IMR-90 (cell line): ENCODE measurements at regions not wholly inside any gene's neighbourhood (a gene's known extent, or its start where the extent isn't known, plus 50 kb on each side); places are given as distances from the start of the nearest gene placed in this dataset.

Experiments
- ATAC-seq: fragments of 200-7000 bp; cut with Tn5 transposase; 2 replicates; pipeline ENCODE4 v1.9.1; 2020; ENCODE audit warnings: low read depth, mild to moderate bottlenecking, moderate library complexity
- BruUV-seq: library from RNA; stranded (reverse); fragments of 400-500 nt; replicated peaks from 2 replicates; lab custom pipeline; 2021; lab: Mats Ljungman, UMichigan
- CTCF ChIA-PET: fragments of 300-600 bp; formaldehyde crosslinking; extraction: SDS; loops from one replicate; lab custom pipeline; 2021; ENCODE audit warnings: antibody characterized with exemption; lab: Yijun Ruan, JAX
- POLR2A ChIA-PET: fragments of 300-600 bp; sonication (Branson Sonifier 250); formaldehyde crosslinking; loops from one replicate; lab custom pipeline; 2022; ENCODE audit warnings: antibody characterized with exemption; ENCODE audit not compliant: unreplicated experiment; lab: Charles Lee
- DNase-seq: peaks from one replicate; pipeline ENCODE4 v3.0.0; 2013
- H2AFZ ChIP-seq: replicated peaks from 2 replicates; pipeline ENCODE3; 2013; ENCODE audit warnings: low read length, mild to moderate bottlenecking; ENCODE audit not compliant: poor library complexity
- H2AK5ac ChIP-seq: 2 replicates; pipeline ENCODE4 v1.6.1; 2013; ENCODE audit warnings: low read depth, low read length, inconsistent platforms
- H2AK9ac ChIP-seq: replicated peaks from 2 replicates; pipeline ENCODE3; 2013; ENCODE audit warnings: mild to moderate bottlenecking, low read depth, low read length, moderate library complexity; ENCODE audit not compliant: poor library complexity
- H2BK120ac ChIP-seq: 2 replicates; pipeline ENCODE4 v1.6.1; 2013; ENCODE audit warnings: low read depth, low read length, inconsistent platforms
- H2BK15ac ChIP-seq: 3 replicates; pipeline ENCODE4 v1.6.1; 2013; ENCODE audit warnings: low read depth, low read length, inconsistent platforms
- H2BK20ac ChIP-seq: 2 replicates; pipeline ENCODE4 v1.6.1; 2013; ENCODE audit warnings: low read depth, mild to moderate bottlenecking, inconsistent platforms, low read length, moderate library complexity
- H2BK5ac ChIP-seq: 2 replicates; pipeline ENCODE4 v1.6.1; 2013; ENCODE audit warnings: mild to moderate bottlenecking, low read depth, low read length, inconsistent platforms; ENCODE audit not compliant: poor library complexity, severe bottlenecking
- H3K14ac ChIP-seq: replicated peaks from 2 replicates; pipeline ENCODE4 v1.6.1; 2013; ENCODE audit warnings: low read depth, low read length, inconsistent platforms
- H3K18ac ChIP-seq: 2 replicates; pipeline ENCODE4 v1.6.1; 2013; ENCODE audit warnings: low read depth, low read length, control low read depth
- H3K23ac ChIP-seq: 2 replicates; pipeline ENCODE4 v1.6.1; 2013; ENCODE audit warnings: low read depth, low read length, inconsistent platforms
- H3K27ac ChIP-seq: 2 replicates; pipeline ENCODE4 v1.5.1; 2013; ENCODE audit warnings: mild to moderate bottlenecking, control low read depth, low read length; ENCODE audit not compliant: insufficient read depth
- H3K27me3 ChIP-seq: 2 replicates; pipeline ENCODE4 v1.6.1; 2013; ENCODE audit warnings: low read length; ENCODE audit not compliant: control insufficient read depth, insufficient read depth
- H3K36me3 ChIP-seq: 2 replicates; pipeline ENCODE4 v1.6.1; 2013; ENCODE audit warnings: low read length, mixed read lengths; ENCODE audit not compliant: control insufficient read depth, insufficient read depth
- H3K4ac ChIP-seq: 2 replicates; pipeline ENCODE4 v1.6.1; 2013; ENCODE audit warnings: low read depth, low read length, inconsistent platforms
- H3K4me1 ChIP-seq: 2 replicates; pipeline ENCODE4 v1.6.1; 2013; ENCODE audit warnings: low read length, mixed read lengths; ENCODE audit not compliant: control insufficient read depth, insufficient read depth
- H3K4me2 ChIP-seq: 2 replicates; pipeline ENCODE4 v1.6.1; 2013; ENCODE audit warnings: low read depth, mild to moderate bottlenecking, control low read depth, low read length, moderate library complexity
- H3K4me3 ChIP-seq: 2 replicates; pipeline ENCODE4 v1.5.1; 2013; ENCODE audit warnings: low read depth, mild to moderate bottlenecking, control low read depth, low read length, moderate library complexity; ENCODE audit not compliant: insufficient read depth
- H3K56ac ChIP-seq: 2 replicates; pipeline ENCODE4 v1.6.1; 2013; ENCODE audit warnings: low read length, inconsistent platforms; ENCODE audit not compliant: insufficient read depth; ENCODE audit errors: extremely low read depth
- H3K79me1 ChIP-seq, 2 experiments: 2 replicates each; pipeline ENCODE4 v1.6.1; 2013; ENCODE audit warnings: low read length in 2 of 2, inconsistent platforms in 1 of 2, low read depth in 1 of 2
- H3K9ac ChIP-seq: 2 replicates; pipeline ENCODE4 v1.6.1; 2013; ENCODE audit warnings: low read depth, low read length, control low read depth
- H3K9me1 ChIP-seq: 2 replicates; pipeline ENCODE4 v1.6.1; 2013; ENCODE audit warnings: low read length, inconsistent platforms; ENCODE audit not compliant: insufficient read depth
- H3K9me3 ChIP-seq: 2 replicates; pipeline ENCODE4 v1.6.1; 2013; ENCODE audit warnings: low read length; ENCODE audit not compliant: control insufficient read depth, insufficient read depth
- H4K20me1 ChIP-seq: 2 replicates; pipeline ENCODE4 v1.6.1; 2013; ENCODE audit warnings: low read length, inconsistent platforms; ENCODE audit not compliant: insufficient read depth
- H4K5ac ChIP-seq: 2 replicates; pipeline ENCODE4 v1.6.1; 2013; ENCODE audit warnings: mild to moderate bottlenecking, low read depth, low read length, control low read depth
- H4K8ac ChIP-seq, 2 experiments: 2 replicates each; pipeline ENCODE4 v1.6.1; 2013; ENCODE audit warnings: low read depth in 2 of 2, low read length in 2 of 2, control low read depth in 1 of 2, inconsistent platforms in 1 of 2
- H4K91ac ChIP-seq: 2 replicates; pipeline ENCODE4 v1.6.1; 2013; ENCODE audit warnings: low read depth, low read length, inconsistent platforms; ENCODE audit not compliant: insufficient read depth
- BHLHE40 ChIP-seq: fragments of 150-350 bp; IDR thresholded peaks from 2 replicates; pipeline ENCODE4 v1.6.1; 2016; ENCODE audit warnings: mild to moderate bottlenecking, low read depth, low read length
- CHD1 ChIP-seq: IDR thresholded peaks from 2 replicates; pipeline ENCODE4 v1.6.1; 2012; ENCODE audit warnings: low read depth, low read length, improper control_type of control experiment
- MAZ ChIP-seq: IDR thresholded peaks from 2 replicates; pipeline ENCODE4 v1.6.1; 2012; ENCODE audit warnings: low read depth, mild to moderate bottlenecking, low read length, improper control_type of control experiment, moderate library complexity, borderline replicate concordance
- NFE2L2 ChIP-seq: fragments of 150-350 bp; IDR thresholded peaks from 2 replicates; pipeline ENCODE4 v1.6.1; 2016; ENCODE audit warnings: low read depth, mild to moderate bottlenecking, low read length
- POLR2A ChIP-seq: IDR thresholded peaks from 2 replicates; pipeline ENCODE4 v1.6.1; 2012; ENCODE audit warnings: mild to moderate bottlenecking, low read depth, low read length
- RAD21 ChIP-seq: IDR thresholded peaks from 2 replicates; pipeline ENCODE4 v1.6.1; 2012; ENCODE audit warnings: low read length, improper control_type of control experiment
- RCOR1 ChIP-seq: IDR thresholded peaks from 2 replicates; pipeline ENCODE4 v1.6.1; 2012; ENCODE audit warnings: mild to moderate bottlenecking, low read length, improper control_type of control experiment; ENCODE audit not compliant: insufficient replicate concordance
- RFX5 ChIP-seq: IDR thresholded peaks from 2 replicates; pipeline ENCODE4 v1.8.0; 2012; ENCODE audit warnings: low read depth, mild to moderate bottlenecking, low read length, moderate library complexity
- SMC3 ChIP-seq: fragments of 150-350 bp; IDR thresholded peaks from 2 replicates; pipeline ENCODE4 v1.6.1; 2016; ENCODE audit warnings: low read depth, mild to moderate bottlenecking, antibody characterized with exemption, low read length, moderate library complexity
- WGBS, 2 experiments: methylation state at CpG; one replicate each; pipeline versions ENCODE4 v1.1.5 to v1.1.7; 2013; ENCODE audit warnings: missing lambda C conversion rate in 2 of 2; ENCODE audit not compliant: insufficient read length in 1 of 2; ENCODE audit errors: extremely low coverage in 2 of 2; 5-methylcytosine and 5-hydroxymethylcytosine counted together
- dilution Hi-C: fragments of 300-500 bp; cut with HindIII; formaldehyde crosslinking; loops from one replicate; pipeline ENCODE4 v1.14.3; 2018; ENCODE audit warnings: low sequenced_read_pairs; ENCODE audit not compliant: unreplicated experiment
- in situ Hi-C: fragments of 300-500 bp; cut with MboI; formaldehyde crosslinking; loops from 3 replicates; pipeline ENCODE4 v1.14.3; 2019; ENCODE audit warnings: low sequenced_read_pairs, inconsistent platforms, mixed read lengths
- intact Hi-C: fragments of 100-400 bp; cut with micrococcal nuclease; formaldehyde crosslinking; loops from 2 replicates; pipeline ENCODE4 v1.10.0; 2022
- TF ChIP-seq, protein P1 (sequence below): fragments of 150-350 bp; IDR thresholded peaks from 2 replicates; pipeline ENCODE4 v1.6.1; 2016; ENCODE audit warnings: low read depth, mild to moderate bottlenecking, low read length, moderate library complexity, borderline replicate concordance
- TF ChIP-seq, protein P2 (sequence below): conservative IDR thresholded peaks from 2 replicates; pipeline ENCODE4 v1.5.1; 2012; ENCODE audit warnings: mild to moderate bottlenecking, low read depth, low read length, improper control_type of control experiment

DNA sequence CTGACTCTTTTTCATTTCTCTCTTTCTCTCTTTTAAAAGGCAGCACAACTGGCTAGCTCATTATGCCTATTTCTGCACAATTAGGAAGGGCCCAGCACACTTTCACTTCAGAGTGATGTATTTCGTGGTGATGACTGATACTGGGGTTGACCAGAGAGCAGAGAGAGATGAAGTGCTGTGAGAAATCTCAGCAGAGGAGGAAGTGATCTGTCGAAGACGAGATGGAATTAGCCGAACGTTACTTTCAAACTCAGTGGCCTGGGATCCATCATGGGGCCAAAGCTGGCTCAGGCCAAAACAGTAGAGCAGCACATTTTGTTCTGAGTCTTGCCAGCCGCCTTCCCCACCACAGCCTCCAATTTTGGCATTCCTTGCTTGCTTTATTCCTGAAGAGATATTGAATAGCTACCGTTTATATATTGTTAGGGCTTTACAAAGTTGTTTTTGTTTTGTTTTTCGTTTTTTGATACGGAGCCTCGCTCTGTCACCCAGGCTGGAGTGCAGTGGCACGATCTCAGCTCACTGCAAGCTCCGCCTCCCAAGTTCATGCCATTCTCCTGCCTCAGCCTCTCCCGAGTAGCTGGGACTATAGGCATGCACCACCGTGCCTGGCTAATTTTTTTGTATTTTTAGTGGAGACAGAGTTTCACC is 213.2 kb upstream of the ECI2 start:
- peak overlapping the region; percentile 67; the same call in 1 of the 2 replicates for H4K5ac ChIP-seq
- dilution Hi-C loops = no loop called here
- H2AFZ ChIP-seq = peak overlapping the region; percentile 80
- no TSS peak for BruUV-seq
- H3K27me3 ChIP-seq = no peaks in the 10 kb centered on the region; the same call in 1 of the 2 replicates
- H3K9me1 ChIP-seq = peaks cover 27% of the 10 kb centered on the region
- H3K79me1 ChIP-seq = no peaks in the 10 kb centered on the region
- H3K9ac ChIP-seq = peak overlapping the region; percentile 18; the same call in 1 of the 2 replicates
- ChIA-PET POLR2A (no interaction called here), CTCF (interaction anchor here (1.0 kb wide), 2 partner anchors 24 to 95 kb away, joined by 3 read pairs; no protein-coding TSS in a partner anchor)
- intact Hi-C loops = no loop called here
- peak overlapping the region; percentile 73 for H3K18ac ChIP-seq
- H2AK5ac ChIP-seq = peak overlapping the region; percentile 10; the same call in 1 of the 2 replicates
- H3K14ac ChIP-seq = peak overlapping the region; percentile 10; the same call in 1 of the 2 replicates
- peak overlapping the region; percentile 22; the same call in 2 of the 3 replicates for H2BK15ac ChIP-seq
- peak overlapping the region; percentile 2; the same call in 1 of the 2 replicates for H3K4me2 ChIP-seq
- no peaks in the 10 kb centered on the region for H4K20me1 ChIP-seq
- H2BK20ac ChIP-seq = peak overlapping the region; percentile 8; the same call in 1 of the 2 replicates
- ATAC-seq = no peak
- DNase-seq = peak; percentile 43
- H2BK120ac ChIP-seq = peak overlapping the region; percentile 36; the same call in 1 of the 2 replicates
- H3K4me1 ChIP-seq = peaks cover 22% of the 10 kb centered on the region
- no peaks in the 10 kb centered on the region for H3K36me3 ChIP-seq
- H3K9me3 ChIP-seq = no peaks in the 10 kb centered on the region
- H3K23ac ChIP-seq = no peak overlapping the region
- WGBS, 2 experiments = 61% methylated on average over 3 of the region's 14 CpGs; no CpG with 5 or more reads in 1 of the 2 experiments
- H2AK9ac ChIP-seq = peak overlapping the region; percentile 3
- TF ChIP-seq POLR2A (no peak), MAZ (no peak), RAD21 (no peak), SMC3 (no peak), BHLHE40 (no peak), RFX5 (no peak), NFE2L2 (no peak), RCOR1 (no peak), CHD1 (no peak)
- TF ChIP-seq, protein P1, sequence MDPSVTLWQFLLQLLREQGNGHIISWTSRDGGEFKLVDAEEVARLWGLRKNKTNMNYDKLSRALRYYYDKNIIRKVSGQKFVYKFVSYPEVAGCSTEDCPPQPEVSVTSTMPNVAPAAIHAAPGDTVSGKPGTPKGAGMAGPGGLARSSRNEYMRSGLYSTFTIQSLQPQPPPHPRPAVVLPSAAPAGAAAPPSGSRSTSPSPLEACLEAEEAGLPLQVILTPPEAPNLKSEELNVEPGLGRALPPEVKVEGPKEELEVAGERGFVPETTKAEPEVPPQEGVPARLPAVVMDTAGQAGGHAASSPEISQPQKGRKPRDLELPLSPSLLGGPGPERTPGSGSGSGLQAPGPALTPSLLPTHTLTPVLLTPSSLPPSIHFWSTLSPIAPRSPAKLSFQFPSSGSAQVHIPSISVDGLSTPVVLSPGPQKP = no peak
- TF ChIP-seq, protein P2, sequence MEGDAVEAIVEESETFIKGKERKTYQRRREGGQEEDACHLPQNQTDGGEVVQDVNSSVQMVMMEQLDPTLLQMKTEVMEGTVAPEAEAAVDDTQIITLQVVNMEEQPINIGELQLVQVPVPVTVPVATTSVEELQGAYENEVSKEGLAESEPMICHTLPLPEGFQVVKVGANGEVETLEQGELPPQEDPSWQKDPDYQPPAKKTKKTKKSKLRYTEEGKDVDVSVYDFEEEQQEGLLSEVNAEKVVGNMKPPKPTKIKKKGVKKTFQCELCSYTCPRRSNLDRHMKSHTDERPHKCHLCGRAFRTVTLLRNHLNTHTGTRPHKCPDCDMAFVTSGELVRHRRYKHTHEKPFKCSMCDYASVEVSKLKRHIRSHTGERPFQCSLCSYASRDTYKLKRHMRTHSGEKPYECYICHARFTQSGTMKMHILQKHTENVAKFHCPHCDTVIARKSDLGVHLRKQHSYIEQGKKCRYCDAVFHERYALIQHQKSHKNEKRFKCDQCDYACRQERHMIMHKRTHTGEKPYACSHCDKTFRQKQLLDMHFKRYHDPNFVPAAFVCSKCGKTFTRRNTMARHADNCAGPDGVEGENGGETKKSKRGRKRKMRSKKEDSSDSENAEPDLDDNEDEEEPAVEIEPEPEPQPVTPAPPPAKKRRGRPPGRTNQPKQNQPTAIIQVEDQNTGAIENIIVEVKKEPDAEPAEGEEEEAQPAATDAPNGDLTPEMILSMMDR = no peak
- H3K56ac ChIP-seq = no peak overlapping the region
- no peak overlapping the region for H3K27ac ChIP-seq
- H3K4me3 ChIP-seq = no peak overlapping the region
- H2BK5ac ChIP-seq = no peak overlapping the region
- H3K4ac ChIP-seq = 0 out of 2 replicates have a peak overlapping the region, but pooled peaks have one; percentile 4
- peak overlapping the region; percentile 7 to 32; a peak in 3 of 4 replicates for H4K8ac ChIP-seq
- peak overlapping the region; percentile 37 for H4K91ac ChIP-seq
- in situ Hi-C loops = no loop called here
